Pancreas (tissue), 10 donors: ENCODE measurements at regions not wholly inside any gene's neighbourhood (a gene's known extent, or its start where the extent isn't known, plus 50 kb on each side); places are given as distances from the start of the nearest gene placed in this dataset.

Experiments
- ATAC-seq, 4 donors: fragments of 200-7000 bp; cut with Tn5 transposase; one replicate each; pipeline versions ENCODE4 v1.8.0 to v1.9.1; 2020; ENCODE audit warnings: mild to moderate bottlenecking in 4 of 4, moderate library complexity in 4 of 4
- DNase-seq, 6 donors: peaks; one replicate each; pipeline ENCODE4 v3.0.0-alpha.2; 2020
- FAIRE-seq: peaks from 2 replicates; lab custom pipeline; 2012; peaks lifted over from hg19 to GRCh38; lab: Jason Lieb, UNC
- H3K27ac ChIP-seq, 4 donors: fragments of 200-600 bp; sonication (generic); 1 replicate in 3 of 4; 2 replicates in 1 of 4; pipeline versions ENCODE4 v1.5.0 to v1.8.0; 2020
- H3K27me3 ChIP-seq, 4 donors: fragments of 200-600 bp; one replicate each; pipeline ENCODE4 v1.8.0; 2021
- H3K36me3 ChIP-seq, 3 donors: fragments of 200-600 bp; sonication (generic) in 1 of 3; one replicate each; pipeline versions ENCODE4 v1.5.0 to v1.8.0; 2020 to 2021
- H3K4me1 ChIP-seq, 3 donors: fragments of 200-600 bp; one replicate each; pipeline ENCODE4 v1.8.0; 2021
- H3K4me3 ChIP-seq, 4 donors: fragments of 200-600 bp; sonication (generic) in 2 of 4; one replicate each; pipeline versions ENCODE4 v1.5.0 to v1.8.0; 2020 to 2021
- H3K9me3 ChIP-seq, 4 donors: fragments of 200-600 bp; one replicate each; pipeline ENCODE4 v1.8.0; 2021
- CTCF ChIP-seq, 4 donors: fragments of 200-600 bp; sonication (generic) in 3 of 4; IDR thresholded peaks; one replicate each; pipeline versions ENCODE4 v1.5.0 to v1.8.0; 2021; ENCODE audit warnings: antibody characterized with exemption in 4 of 4
- WGBS, 2 donors: extraction: QIAGEN DNeasy Blood & Tissue Kit; methylation state at CpG; one replicate each; pipeline ENCODE4 v1.1.7; 2013; 5-methylcytosine and 5-hydroxymethylcytosine counted together
- intact Hi-C, 3 donors: fragments of 100-400 bp; cut with DNase I; formaldehyde crosslinking; loops; one replicate each; pipeline versions ENCODE4 v1.11.1 to v1.14.2; 2022
- donor health status: healthy with polysubstance abuse.
- donor health status: DM: no; HTN: no; CAD: no; lungs with moderate emphysema.
- donor health status: DM: no; HTN: no; CAD: no.
- donor health status: control.
- donor health status: control.
- donor health status: Bipolar disorder and iron deficiency.
- donor health status: DM: yes; HTN: yes; CAD: no.
- donor health status: DM: no; HTN: no; CAD: no.
- donor health status: DM: no; HTN: no; CAD: no.
- donor health status: DM: yes; HTN: yes; CAD: no.

- Histone ChIP-seq H3K36me3 (no peaks in the 10 kb centered on the region), H3K9me3 (no peaks in the 10 kb centered on the region), H3K27ac (no peak overlapping the region), H3K27me3 (no peaks in the 10 kb centered on the region), H3K4me3 (no peak overlapping the region), H3K4me1 (peaks cover 0 to 2% (median 0%) of the 10 kb centered on the region in 3 donors)
- DNase-seq (no peak), FAIRE-seq (no peak), ATAC-seq (no peak)
- intact Hi-C loops, result loop anchor here in 1 of 3 donors (10.0 kb wide), 1 partner anchor 197 kb away; the partner anchor contains the start of gene FOXA2
- 94 to 99% methylated on average over 1 of the region's 1 CpG for WGBS, 2 donors
- no peak for TF ChIP-seq CTCF (IDR thresholded peaks at IDR 0.05)
Measured at GRCh38 chr20:22387452-22387851, 196.9 kb downstream of the FOXA2 start.

DNA sequence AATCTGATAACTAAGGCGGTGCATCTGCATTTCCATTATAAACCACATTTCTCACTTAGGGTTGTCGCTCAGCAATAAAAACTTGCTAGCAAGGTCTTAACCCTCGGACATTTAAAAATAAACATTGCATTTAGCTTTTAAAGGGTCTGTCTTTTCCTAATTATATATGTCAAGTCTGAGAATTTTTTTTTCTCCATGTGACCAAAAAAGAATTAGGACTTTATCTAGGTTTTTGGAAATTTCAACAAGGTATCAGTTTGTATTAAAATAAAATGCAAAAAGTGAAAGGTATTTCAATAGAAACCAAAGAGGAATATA, 198.1 kb downstream of the FOXA2 start:
- Histone ChIP-seq H3K27me3 (no peaks in the 10 kb centered on the region), H3K4me1 (peaks cover 0 to 2% (median 0%) of the 10 kb centered on the region in 3 donors), H3K27ac (no peak overlapping the region), H3K36me3 (no peaks in the 10 kb centered on the region), H3K4me3 (no peak overlapping the region), H3K9me3 (no peaks in the 10 kb centered on the region)
- ATAC-seq, result no peak
- TF ChIP-seq CTCF (IDR thresholded peaks at IDR 0.05), result peak in 1 of 4 donors; percentile 7
- intact Hi-C loops, result loop anchor here in 1 of 3 donors (10.0 kb wide), 1 partner anchor 199 kb away; the partner anchor contains the start of gene FOXA2
- WGBS, 2 donors, result 35 to 37% methylated on average over 3 of the region's 3 CpGs
- no peak for DNase-seq
- no peak for FAIRE-seq

- Histone ChIP-seq H3K4me1 (peaks cover 0 to 2% (median 0%) of the 10 kb centered on the region in 3 donors), H3K27me3 (no peaks in the 10 kb centered on the region), H3K4me3 (no peak overlapping the region), H3K9me3 (no peaks in the 10 kb centered on the region), H3K27ac (no peak overlapping the region), H3K36me3 (no peaks in the 10 kb centered on the region)
- DNase-seq (peak in 3 of 6 donors; percentile 11 to 30 (median 25)), FAIRE-seq (no peak), ATAC-seq (peak in 3 of 4 donors; percentile 80 to 87 (median 84))
- peak in 3 of 4 donors; percentile 24 to 44 (median 25) for TF ChIP-seq CTCF (IDR thresholded peaks at IDR 0.05)
- intact Hi-C loops, result loop anchor here in 2 of 3 donors (2.0 to 10.0 kb wide), 2 partner anchors 199 to 201 kb away; partner anchors contain the start of gene FOXA2 (in 1 of the 2)
- WGBS, 2 donors, result 31% methylated on average over 7 of the region's 7 CpGs
Measured at GRCh38 chr20:22385602-22386305, 198.6 kb downstream of the FOXA2 start.

DNA sequence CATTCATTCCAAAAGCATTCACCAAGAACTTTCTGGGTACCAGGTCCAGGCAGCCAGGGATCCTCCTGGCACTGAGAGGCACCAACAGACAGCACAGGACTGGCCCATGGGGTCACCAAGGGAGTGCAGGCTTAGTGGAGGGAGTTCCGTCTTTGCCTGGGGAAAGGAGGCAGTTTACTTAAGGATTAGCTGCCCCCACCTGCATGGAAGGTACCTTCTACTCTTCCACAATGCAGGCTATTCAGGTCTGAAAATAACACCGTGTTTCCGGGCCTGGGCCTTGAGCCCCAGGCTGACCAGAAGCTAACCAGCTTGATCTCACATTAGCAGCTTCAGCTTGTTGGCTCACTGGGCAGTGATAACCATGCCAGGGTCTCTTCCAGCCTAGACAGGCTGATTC, 199.4 kb downstream of the FOXA2 start:
- Histone ChIP-seq H3K27ac (no peak overlapping the region), H3K4me3 (no peak overlapping the region), H3K36me3 (no peaks in the 10 kb centered on the region), H3K9me3 (no peaks in the 10 kb centered on the region), H3K4me1 (no peaks in the 10 kb centered on the region), H3K27me3 (no peaks in the 10 kb centered on the region)
- intact Hi-C loops, result loop anchor here in 2 of 3 donors (2.0 to 10.0 kb wide), 2 partner anchors 200 to 202 kb away; partner anchors contain the start of gene FOXA2 (in 1 of the 2)
- TF ChIP-seq CTCF (IDR thresholded peaks at IDR 0.05), result no peak
- FAIRE-seq (no peak), ATAC-seq (no peak), DNase-seq (no peak)
- WGBS, 2 donors, result 77 to 88% methylated on average over 3 of the region's 3 CpGs

- intact Hi-C loops, result loop anchor here in 1 of 3 donors (10.0 kb wide), 1 partner anchor 202 kb away; the partner anchor contains the start of gene FOXA2
Measured at GRCh38 chr20:22383156-22383555, 201.2 kb downstream of the FOXA2 start.

More at GRCh38 chr20:22383156-22383555, 201.2 kb downstream of the FOXA2 start:
- no peak for TF ChIP-seq CTCF (IDR thresholded peaks at IDR 0.05)
- no peaks in the 10 kb centered on the region for H3K27me3 ChIP-seq
- H3K4me3 ChIP-seq, result no peak overlapping the region
- H3K9me3 ChIP-seq, result no peaks in the 10 kb centered on the region
- H3K4me1 ChIP-seq, result no peaks in the 10 kb centered on the region
- 86 to 88% methylated on average over 4 of the region's 4 CpGs for WGBS, 2 donors
- no peaks in the 10 kb centered on the region for H3K36me3 ChIP-seq
- no peak for DNase-seq
- ATAC-seq, result no peak
- FAIRE-seq, result no peak
- H3K27ac ChIP-seq, result no peak overlapping the region
